ENCODE measurements at regions not wholly inside any gene's neighbourhood (a gene's known extent, or its start where the extent isn't known, plus 50 kb on each side); places are given as distances from the start of the nearest gene placed in this dataset.
A peak's percentile ranks its signal among the peaks of the same experiment; 100 is the strongest.

- Mint-ChIP-seq H3K36me3 (peaks cover 0 to 8% (median 0%) of the 10 kb centered on the region in 3 donors), H3K4me1 (peaks cover 17 to 36% (median 22%) of the 10 kb centered on the region in 4 donors), H3K4me3 (no peak overlapping the region), H3K27me3 (no peaks in the 10 kb centered on the region), H3K27ac (peak overlapping the region in 1 of 10 donors; percentile 15), H3K9me3 (peaks cover 0 to 3% (median 0%) of the 10 kb centered on the region in 9 donors)
- DNase-seq (no peak), ATAC-seq (no peak)
- POLR2A ChIA-PET, result no interaction called here
Observed at GRCh38 chr3:177525414-177525813, 328.1 kb upstream of the TBL1XR1 start.

GRCh38 chr3:177525987-177526712 is 328.9 kb upstream of the TBL1XR1 start:
- H3K36me3 Mint-ChIP-seq, result peaks cover 0 to 8% (median 0%) of the 10 kb centered on the region in 3 donors
- peaks cover 17 to 36% (median 22%) of the 10 kb centered on the region in 4 donors for H3K4me1 Mint-ChIP-seq
- peaks cover 0 to 3% (median 0%) of the 10 kb centered on the region in 9 donors for H3K9me3 Mint-ChIP-seq
- no peaks in the 10 kb centered on the region for H3K27me3 Mint-ChIP-seq
- DNase-seq (no peak), ATAC-seq (no peak)
- H3K4me3 Mint-ChIP-seq, result no peak overlapping the region
- POLR2A ChIA-PET, result no interaction called here
- peak overlapping the region in 1 of 10 donors; percentile 21 for H3K27ac Mint-ChIP-seq

- H3K27me3 Mint-ChIP-seq, result no peaks in the 10 kb centered on the region
- H3K4me3 Mint-ChIP-seq, result no peak overlapping the region
- no peak for ATAC-seq
- H3K36me3 Mint-ChIP-seq, result peaks cover 0 to 8% (median 0%) of the 10 kb centered on the region in 3 donors
- peak overlapping the region in 1 of 10 donors; percentile 10 for H3K27ac Mint-ChIP-seq
- POLR2A ChIA-PET, result no interaction called here
- no peak for DNase-seq
- H3K4me1 Mint-ChIP-seq, result peaks cover 17 to 36% (median 21%) of the 10 kb centered on the region in 4 donors
- peaks cover 0 to 3% (median 0%) of the 10 kb centered on the region in 9 donors for H3K9me3 Mint-ChIP-seq
Observed at GRCh38 chr3:177527182-177527581, 329.9 kb upstream of the TBL1XR1 start.

GRCh38 chr3:177528306-177529070 is 331.2 kb upstream of the TBL1XR1 start:
- Mint-ChIP-seq H3K36me3 (peaks cover 0 to 8% (median 0%) of the 10 kb centered on the region in 3 donors), H3K4me1 (peaks cover 17 to 35% (median 19%) of the 10 kb centered on the region in 4 donors), H3K27me3 (no peaks in the 10 kb centered on the region), H3K9me3 (peaks cover 0 to 3% (median 0%) of the 10 kb centered on the region in 9 donors), H3K27ac (no peak overlapping the region), H3K4me3 (no peak overlapping the region)
- ATAC-seq (no peak), DNase-seq (no peak)
- POLR2A ChIA-PET, result no interaction called here

GRCh38 chr3:177529071-177529550 is 331.8 kb upstream of the TBL1XR1 start:
- peaks cover 11 to 28% (median 18%) of the 10 kb centered on the region in 4 donors for H3K4me1 Mint-ChIP-seq
- no peak for DNase-seq
- no peak overlapping the region for H3K27ac Mint-ChIP-seq
- peaks cover 0 to 6% (median 0%) of the 10 kb centered on the region in 3 donors for H3K36me3 Mint-ChIP-seq
- H3K27me3 Mint-ChIP-seq, result no peaks in the 10 kb centered on the region
- POLR2A ChIA-PET, result no interaction called here
- peaks cover 0 to 3% (median 0%) of the 10 kb centered on the region in 9 donors for H3K9me3 Mint-ChIP-seq
- H3K4me3 Mint-ChIP-seq, result no peak overlapping the region
- ATAC-seq, result no peak

- H3K27ac Mint-ChIP-seq, result peak overlapping the region in 1 of 10 donors; percentile 35
- POLR2A ChIA-PET, result interaction anchor here (0.5 to 0.7 kb wide), 2 partner anchors 312 to 665 kb away, joined by 5 to 6 read pairs; no protein-coding TSS in a partner anchor
- H3K4me1 Mint-ChIP-seq, result peaks cover 10 to 26% (median 17%) of the 10 kb centered on the region in 4 donors
- no peak for DNase-seq
- no peak overlapping the region for H3K4me3 Mint-ChIP-seq
- no peak for ATAC-seq
- H3K27me3 Mint-ChIP-seq, result no peaks in the 10 kb centered on the region
- H3K9me3 Mint-ChIP-seq, result peaks cover 0 to 3% (median 0%) of the 10 kb centered on the region in 9 donors
- peaks cover 0 to 4% (median 0%) of the 10 kb centered on the region in 3 donors for H3K36me3 Mint-ChIP-seq
Observed at GRCh38 chr3:177529716-177530335, 332.5 kb upstream of the TBL1XR1 start.

- Mint-ChIP-seq H3K9me3 (no peaks in the 10 kb centered on the region), H3K27ac (peak overlapping the region in 1 of 10 donors; percentile 41), H3K4me3 (no peak overlapping the region), H3K27me3 (no peaks in the 10 kb centered on the region), H3K4me1 (peaks cover 10 to 21% (median 17%) of the 10 kb centered on the region in 4 donors), H3K36me3 (no peaks in the 10 kb centered on the region)
- DNase-seq (no peak), ATAC-seq (no peak)
- POLR2A ChIA-PET, result interaction anchor here (1.1 kb wide), 2 partner anchors 9 to 10 kb away, joined by 3 read pairs; no protein-coding TSS in a partner anchor
Observed at GRCh38 chr3:177530908-177531307, 333.6 kb upstream of the TBL1XR1 start.

- DNase-seq, result no peak
- H3K4me1 Mint-ChIP-seq, result peaks cover 30 to 59% (median 47%) of the 10 kb centered on the region in 4 donors
- H3K27me3 Mint-ChIP-seq, result no peaks in the 10 kb centered on the region
- no peaks in the 10 kb centered on the region for H3K9me3 Mint-ChIP-seq
- ATAC-seq, result no peak
- no peaks in the 10 kb centered on the region for H3K36me3 Mint-ChIP-seq
- H3K4me3 Mint-ChIP-seq, result peak overlapping the region in 1 of 10 donors; percentile 79
- POLR2A ChIA-PET, result no interaction called here
- H3K27ac Mint-ChIP-seq, result peak overlapping the region in 5 of 10 donors; percentile 14 to 93 (median 16)
Observed at GRCh38 chr3:177536873-177537272, 339.6 kb upstream of the TBL1XR1 start.

GRCh38 chr3:177537612-177538011 is 340.3 kb upstream of the TBL1XR1 start:
- Mint-ChIP-seq H3K4me1 (peaks cover 29 to 59% (median 47%) of the 10 kb centered on the region in 4 donors), H3K27me3 (no peaks in the 10 kb centered on the region), H3K4me3 (peak overlapping the region in 7 of 10 donors; percentile 20 to 81 (median 51)), H3K9me3 (no peaks in the 10 kb centered on the region), H3K27ac (peak overlapping the region in 8 of 10 donors; percentile 12 to 93 (median 64)), H3K36me3 (no peaks in the 10 kb centered on the region)
- no peak for DNase-seq
- ATAC-seq, result no peak
- POLR2A ChIA-PET, result interaction anchor here (0.5 to 1.8 kb wide), 5 partner anchors 14 to 177 kb away, joined by 3 to 10 read pairs (median 3); no protein-coding TSS in a partner anchor

GRCh38 chr3:177538048-177538749 is 340.9 kb upstream of the TBL1XR1 start:
- Mint-ChIP-seq H3K4me3 (peak overlapping the region; percentile 49 to 83 (median 78)), H3K27me3 (no peaks in the 10 kb centered on the region), H3K9me3 (no peaks in the 10 kb centered on the region), H3K4me1 (peaks cover 29 to 59% (median 47%) of the 10 kb centered on the region in 4 donors), H3K27ac (peak overlapping the region in 9 of 10 donors; percentile 57 to 93 (median 86)), H3K36me3 (no peaks in the 10 kb centered on the region)
- no peak for DNase-seq
- POLR2A ChIA-PET, result interaction anchor here (0.5 to 3.1 kb wide), 9 partner anchors 10 to 178 kb away, joined by 3 to 19 read pairs (median 5); no protein-coding TSS in a partner anchor
- ATAC-seq, result no peak

- Mint-ChIP-seq H3K4me1 (peaks cover 29 to 63% (median 48%) of the 10 kb centered on the region in 4 donors), H3K36me3 (no peaks in the 10 kb centered on the region), H3K27me3 (no peaks in the 10 kb centered on the region), H3K4me3 (peak overlapping the region; percentile 49 to 83 (median 78)), H3K27ac (peak overlapping the region; percentile 57 to 93 (median 86)), H3K9me3 (no peaks in the 10 kb centered on the region)
- peak; percentile 83 to 86 for ATAC-seq
- DNase-seq, result peak in 4 of 10 donors; percentile 25 to 52 (median 36)
- POLR2A ChIA-PET, result interaction anchor here (0.6 to 3.1 kb wide), 10 partner anchors 8 to 466 kb away, joined by 3 to 19 read pairs (median 4); no protein-coding TSS in a partner anchor
Observed at GRCh38 chr3:177538750-177539730, 341.8 kb upstream of the TBL1XR1 start.
